GM19467 (cell line): ENCODE measurements at regions not wholly inside any gene's neighbourhood (a gene's known extent, or its start where the extent isn't known, plus 50 kb on each side); places are given as distances from the start of the nearest gene placed in this dataset.

Experiments
- ATAC-seq: cut with Tn5 transposase; IDR thresholded peaks from one replicate; pipeline ENCODE4 v1.9.1; 2021; ENCODE audit warnings: mild to moderate bottlenecking, moderate library complexity; ENCODE audit not compliant: unreplicated experiment

GRCh38 chr1:63169057-63169456 lies 153.3 kb upstream of the FOXD3 start:
- no peak for ATAC-seq

- ATAC-seq: no peak
Observed at GRCh38 chr1:63173161-63173560, 149.2 kb upstream of the FOXD3 start.

GRCh38 chr1:63189677-63190076 lies 132.7 kb upstream of the FOXD3 start:
- no peak for ATAC-seq

- ATAC-seq: no peak
Observed at GRCh38 chr1:63190171-63190570, 132.2 kb upstream of the FOXD3 start.

- no peak for ATAC-seq
Observed at GRCh38 chr1:63198871-63199394, 123.4 kb upstream of the FOXD3 start.

GRCh38 chr1:63199706-63200335 lies 122.5 kb upstream of the FOXD3 start:
- no peak for ATAC-seq

GRCh38 chr1:63200676-63201075 lies 121.7 kb upstream of the FOXD3 start:
- ATAC-seq: no peak

GRCh38 chr1:63203641-63204040 lies 118.7 kb upstream of the FOXD3 start:
- ATAC-seq: no peak

- ATAC-seq: no peak
Observed at GRCh38 chr1:63205776-63206175, 116.6 kb upstream of the FOXD3 start.

- no peak for ATAC-seq
Observed at GRCh38 chr1:63214553-63214952, 107.8 kb upstream of the FOXD3 start.

- no peak for ATAC-seq
Observed at GRCh38 chr1:63223426-63223825, 98.9 kb upstream of the FOXD3 start.

- no peak for ATAC-seq
Observed at GRCh38 chr1:63230722-63231121, 91.6 kb upstream of the FOXD3 start.

- ATAC-seq: no peak
Observed at GRCh38 chr1:63238721-63239120, 83.6 kb upstream of the FOXD3 start.

GRCh38 chr1:63245186-63245585 lies 77.2 kb upstream of the FOXD3 start:
- no peak for ATAC-seq

- no peak for ATAC-seq
Observed at GRCh38 chr1:63248216-63248615, 74.2 kb upstream of the FOXD3 start.

- no peak for ATAC-seq
Observed at GRCh38 chr1:63255153-63255552, 67.2 kb upstream of the FOXD3 start.

GRCh38 chr1:63261736-63262458 lies 60.5 kb upstream of the FOXD3 start:
- no peak for ATAC-seq

GRCh38 chr1:63262459-63262770 lies 60.0 kb upstream of the FOXD3 start:
- ATAC-seq: no peak

- ATAC-seq: no peak
Observed at GRCh38 chr1:63264161-63264560, 58.2 kb upstream of the FOXD3 start.

- no peak for ATAC-seq
Observed at GRCh38 chr1:63266857-63267256, 55.5 kb upstream of the FOXD3 start.

- no peak for ATAC-seq
Observed at GRCh38 chr1:63268876-63269275, 53.5 kb upstream of the FOXD3 start.

- no peak for ATAC-seq
Observed at GRCh38 chr1:63269571-63269970, 52.8 kb upstream of the FOXD3 start.
